ENCODE measurements at regions not wholly inside any gene's neighbourhood (a gene's known extent, or its start where the extent isn't known, plus 50 kb on each side); places are given as distances from the start of the nearest gene placed in this dataset.

- no peaks in the 10 kb centered on the region for H3K36me3 Mint-ChIP-seq (ENCODE audit: unreplicated experiment)
- DNase-seq, result no peak
- peaks cover 11% of the 10 kb centered on the region for H3K4me1 Mint-ChIP-seq (ENCODE audit: low read depth, unreplicated experiment)
- no peaks in the 10 kb centered on the region for H3K9me3 Mint-ChIP-seq (ENCODE audit: unreplicated experiment)
- H3K27ac Mint-ChIP-seq (ENCODE audit: unreplicated experiment), result no peak overlapping the region
- no peak overlapping the region for H3K4me3 Mint-ChIP-seq (ENCODE audit: unreplicated experiment)
- TF ChIP-seq, protein P1, sequence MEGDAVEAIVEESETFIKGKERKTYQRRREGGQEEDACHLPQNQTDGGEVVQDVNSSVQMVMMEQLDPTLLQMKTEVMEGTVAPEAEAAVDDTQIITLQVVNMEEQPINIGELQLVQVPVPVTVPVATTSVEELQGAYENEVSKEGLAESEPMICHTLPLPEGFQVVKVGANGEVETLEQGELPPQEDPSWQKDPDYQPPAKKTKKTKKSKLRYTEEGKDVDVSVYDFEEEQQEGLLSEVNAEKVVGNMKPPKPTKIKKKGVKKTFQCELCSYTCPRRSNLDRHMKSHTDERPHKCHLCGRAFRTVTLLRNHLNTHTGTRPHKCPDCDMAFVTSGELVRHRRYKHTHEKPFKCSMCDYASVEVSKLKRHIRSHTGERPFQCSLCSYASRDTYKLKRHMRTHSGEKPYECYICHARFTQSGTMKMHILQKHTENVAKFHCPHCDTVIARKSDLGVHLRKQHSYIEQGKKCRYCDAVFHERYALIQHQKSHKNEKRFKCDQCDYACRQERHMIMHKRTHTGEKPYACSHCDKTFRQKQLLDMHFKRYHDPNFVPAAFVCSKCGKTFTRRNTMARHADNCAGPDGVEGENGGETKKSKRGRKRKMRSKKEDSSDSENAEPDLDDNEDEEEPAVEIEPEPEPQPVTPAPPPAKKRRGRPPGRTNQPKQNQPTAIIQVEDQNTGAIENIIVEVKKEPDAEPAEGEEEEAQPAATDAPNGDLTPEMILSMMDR (IDR thresholded peaks at IDR 0.05; ENCODE audit: partially characterized antibody, unreplicated experiment), result peak; percentile 45
- peaks cover 2% of the 10 kb centered on the region for H3K27me3 Mint-ChIP-seq (ENCODE audit: unreplicated experiment)
Measured at GRCh38 chr1:37085393-37085792, 51.1 kb upstream of the GRIK3 start.

DNA sequence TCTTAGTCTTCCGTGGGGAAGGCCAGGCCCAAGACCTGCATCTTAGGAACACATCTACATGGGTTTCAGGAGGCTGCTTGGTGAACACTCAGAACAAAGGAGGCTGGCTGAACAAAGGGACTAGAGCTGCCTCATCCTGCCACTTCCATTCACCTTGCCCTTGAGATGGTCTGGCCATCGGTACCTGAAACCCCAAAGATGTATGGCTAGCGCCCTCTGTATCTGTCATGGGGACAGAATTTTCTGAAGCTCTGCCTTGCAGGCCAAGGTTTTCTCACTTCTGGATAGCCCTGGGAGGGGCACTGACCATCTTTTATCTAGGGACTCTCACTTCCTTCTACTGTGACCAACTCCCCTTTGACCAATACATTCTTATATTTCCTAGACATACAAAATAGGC, 55.4 kb upstream of the GRIK3 start:
- Mint-ChIP-seq H3K4me3 (ENCODE audit: unreplicated experiment) (no peak overlapping the region), H3K4me1 (ENCODE audit: low read depth, unreplicated experiment) (peaks cover 28% of the 10 kb centered on the region), H3K27ac (ENCODE audit: unreplicated experiment) (no peak overlapping the region), H3K9me3 (ENCODE audit: unreplicated experiment) (no peaks in the 10 kb centered on the region), H3K27me3 (ENCODE audit: unreplicated experiment) (no peaks in the 10 kb centered on the region), H3K36me3 (ENCODE audit: unreplicated experiment) (no peaks in the 10 kb centered on the region)
- TF ChIP-seq, protein P1 (IDR thresholded peaks at IDR 0.05; ENCODE audit: partially characterized antibody, unreplicated experiment), result no peak
- no peak for DNase-seq

DNA sequence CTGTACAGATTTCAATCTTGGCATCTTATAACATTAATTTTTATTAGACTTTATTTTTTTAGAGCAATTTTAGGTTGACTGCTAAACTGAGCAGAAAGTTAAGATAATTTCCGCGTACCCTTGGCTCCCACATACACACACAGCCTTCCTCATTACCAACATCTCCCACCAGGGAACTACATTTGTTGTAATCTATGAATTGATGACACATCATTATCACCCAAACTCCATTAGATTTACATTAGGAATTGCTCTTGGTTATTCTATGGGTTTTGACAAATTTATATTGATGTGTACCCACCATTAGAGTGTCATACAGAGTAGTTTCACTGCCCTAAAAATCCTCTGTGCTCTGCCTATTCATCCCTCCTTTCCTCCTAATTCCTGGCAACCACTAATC, 56.4 kb upstream of the GRIK3 start:
- Mint-ChIP-seq H3K36me3 (ENCODE audit: unreplicated experiment) (no peaks in the 10 kb centered on the region), H3K9me3 (ENCODE audit: unreplicated experiment) (no peaks in the 10 kb centered on the region), H3K27ac (ENCODE audit: unreplicated experiment) (no peak overlapping the region), H3K27me3 (ENCODE audit: unreplicated experiment) (no peaks in the 10 kb centered on the region), H3K4me1 (ENCODE audit: low read depth, unreplicated experiment) (peaks cover 25% of the 10 kb centered on the region), H3K4me3 (ENCODE audit: unreplicated experiment) (no peak overlapping the region)
- no peak for DNase-seq
- TF ChIP-seq, protein P1 (IDR thresholded peaks at IDR 0.05; ENCODE audit: partially characterized antibody, unreplicated experiment), result no peak

DNA sequence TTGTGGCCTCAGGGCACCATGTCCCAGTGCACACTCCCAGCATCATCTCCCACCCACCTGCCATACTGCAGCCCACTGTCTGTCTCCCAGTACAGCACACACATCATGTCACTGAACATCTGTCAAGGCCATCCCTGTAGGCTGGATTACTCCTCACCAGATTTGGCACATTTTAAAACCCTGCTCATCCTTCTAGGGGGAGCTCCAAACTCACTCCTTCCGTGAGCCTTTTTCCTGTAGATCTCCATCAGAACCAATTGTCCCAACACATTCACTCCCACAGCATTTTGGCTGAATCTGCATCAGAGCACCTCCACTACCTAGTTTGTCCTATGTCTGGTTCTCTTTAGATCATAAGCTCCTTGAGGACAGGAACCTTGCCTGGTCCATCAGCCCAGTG, 58.6 kb upstream of the GRIK3 start:
- peaks cover 3% of the 10 kb centered on the region for H3K9me3 Mint-ChIP-seq (ENCODE audit: unreplicated experiment)
- TF ChIP-seq, protein P1 (IDR thresholded peaks at IDR 0.05; ENCODE audit: partially characterized antibody, unreplicated experiment), result no peak
- no peak for DNase-seq
- H3K27me3 Mint-ChIP-seq (ENCODE audit: unreplicated experiment), result peaks cover 2% of the 10 kb centered on the region
- peak overlapping the region; percentile 16 for H3K27ac Mint-ChIP-seq (ENCODE audit: unreplicated experiment)
- peaks cover 30% of the 10 kb centered on the region for H3K4me1 Mint-ChIP-seq (ENCODE audit: low read depth, unreplicated experiment)
- H3K36me3 Mint-ChIP-seq (ENCODE audit: unreplicated experiment), result no peaks in the 10 kb centered on the region
- H3K4me3 Mint-ChIP-seq (ENCODE audit: unreplicated experiment), result no peak overlapping the region

DNA sequence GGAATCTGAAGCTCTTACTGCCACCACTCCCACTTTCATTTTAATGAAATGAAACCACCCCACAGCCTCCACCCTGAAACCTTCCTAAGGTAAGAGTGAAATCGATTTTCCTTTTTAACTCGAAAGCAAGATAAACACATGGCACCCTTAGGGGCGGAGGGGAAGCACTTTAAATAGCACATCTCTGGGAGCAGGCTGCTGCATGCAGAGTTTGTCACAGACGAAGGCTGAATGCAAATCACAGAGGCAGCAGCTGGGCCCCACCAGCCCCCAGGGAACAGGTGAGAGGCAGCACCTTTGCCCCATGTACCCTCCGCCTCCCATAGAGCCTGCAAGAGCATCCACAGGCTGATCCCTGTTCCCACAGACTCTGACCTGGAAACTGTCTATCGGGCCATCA, 60.0 kb upstream of the GRIK3 start:
- Mint-ChIP-seq H3K27me3 (ENCODE audit: unreplicated experiment) (peaks cover 2% of the 10 kb centered on the region), H3K27ac (ENCODE audit: unreplicated experiment) (no peak overlapping the region), H3K9me3 (ENCODE audit: unreplicated experiment) (peaks cover 3% of the 10 kb centered on the region), H3K36me3 (ENCODE audit: unreplicated experiment) (no peaks in the 10 kb centered on the region), H3K4me3 (ENCODE audit: unreplicated experiment) (no peak overlapping the region), H3K4me1 (ENCODE audit: low read depth, unreplicated experiment) (peaks cover 32% of the 10 kb centered on the region)
- TF ChIP-seq, protein P1 (IDR thresholded peaks at IDR 0.05; ENCODE audit: partially characterized antibody, unreplicated experiment), result no peak
- no peak for DNase-seq

Measured in glutamatergic neuron (in vitro differentiated cells).